ENCODE measurements at regions not wholly inside any gene's neighbourhood (a gene's known extent, or its start where the extent isn't known, plus 50 kb on each side); places are given as distances from the start of the nearest gene placed in this dataset.

DNA sequence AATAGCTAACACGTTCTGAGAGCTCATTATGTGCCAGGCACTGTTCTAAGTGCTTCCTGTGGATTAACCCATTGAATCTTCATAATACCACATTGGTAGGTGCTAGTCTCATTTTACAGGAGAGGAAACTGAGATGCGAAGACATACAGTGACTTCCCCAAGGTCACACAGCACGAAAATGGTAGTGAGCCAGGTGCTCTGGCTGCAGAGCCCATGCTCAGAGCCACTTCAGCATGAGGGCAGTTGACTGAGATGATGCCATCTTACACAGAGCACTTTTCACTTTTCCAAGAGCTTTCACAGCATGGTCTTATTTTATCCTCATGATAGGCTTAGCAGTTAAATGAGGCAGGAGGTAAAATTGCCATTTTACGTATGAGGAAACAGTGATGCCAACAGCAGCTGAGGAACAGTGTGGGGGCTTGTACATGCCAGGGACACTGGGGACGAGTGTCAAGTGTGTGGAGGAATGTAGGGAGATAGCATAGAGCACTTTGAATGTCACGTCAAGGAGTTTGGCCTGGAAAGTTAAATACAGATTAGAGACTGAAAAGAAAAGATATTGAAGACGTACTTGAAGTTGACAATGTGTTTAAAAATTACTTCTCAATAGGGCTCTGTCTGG lies 180.0 kb downstream of the KIF4B start:
- WGBS (ENCODE audit: missing lambda C conversion rate), result 32% methylated on average over 7 of the region's 7 CpGs
- ChIA-PET CTCF (interaction anchor here (0.5 kb wide), 1 partner anchor 1478 kb away, joined by 3 read pairs; no protein-coding TSS in a partner anchor), POLR2A (no interaction called here)
- no peak for TF ChIP-seq HOXB13 (CRISPR knock-in tag; IDR thresholded peaks at IDR 0.05; ENCODE audit: low read depth)
- TF ChIP-seq SREBF2 (IDR thresholded peaks at IDR 0.05), result no peak
- no peak for TF ChIP-seq MAFK (IDR thresholded peaks at IDR 0.05; ENCODE audit: partially characterized antibody)
- no peak for TF ChIP-seq RARB (CRISPR knock-in tag; IDR thresholded peaks at IDR 0.05)
- no peak overlapping the region for H3K4me2 ChIP-seq
- DNase-seq (ENCODE audit: low read depth in 1 of 2, low spot score in 1 of 2) (no peak), ATAC-seq (no peak), FAIRE-seq (no peak)
- no peaks in the 10 kb centered on the region; the same call in 2 of the 3 replicates for H3K9me3 ChIP-seq
- H3K4me3 ChIP-seq, result no peak overlapping the region
- no peak overlapping the region for H3K27ac ChIP-seq
- H3K4me1 ChIP-seq, result no peaks in the 10 kb centered on the region

DNA sequence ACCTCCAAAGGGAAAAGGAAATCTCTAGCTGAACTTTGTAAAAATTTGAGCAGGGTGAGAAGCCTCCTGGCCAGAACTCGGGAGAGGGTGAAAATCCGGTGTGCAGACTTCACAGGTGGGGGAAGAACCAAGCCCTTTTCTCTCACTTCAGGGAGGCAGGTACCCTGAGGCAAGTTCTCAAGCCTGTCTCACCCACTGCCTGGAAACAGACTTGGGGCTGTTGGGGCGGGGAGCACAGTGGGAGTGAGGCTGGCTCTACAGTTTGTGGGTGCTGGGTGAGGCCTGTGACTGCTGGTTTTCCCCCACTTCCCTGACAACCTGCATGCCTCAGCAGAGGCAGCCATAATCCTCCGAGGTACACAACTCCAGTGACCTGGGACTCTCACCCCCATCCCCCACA lies 187.1 kb downstream of the KIF4B start:
- FAIRE-seq (no peak), ATAC-seq (no peak), DNase-seq (ENCODE audit: low read depth in 1 of 2, low spot score in 1 of 2) (no peak)
- 8% methylated on average over 4 of the region's 4 CpGs for WGBS (ENCODE audit: missing lambda C conversion rate)
- Histone ChIP-seq H3K4me3 (no peak overlapping the region), H3K27ac (no peak overlapping the region), H3K9me3 (peaks cover 2% of the 10 kb centered on the region; the same call in 1 of the 3 replicates), H3K4me2 (no peak overlapping the region), H3K4me1 (no peaks in the 10 kb centered on the region)
- CTCF ChIA-PET, result no interaction called here
- TF ChIP-seq TP53 (CRISPR knock-in tag; IDR thresholded peaks at IDR 0.05) (no peak), ESRRA (IDR thresholded peaks at IDR 0.05; ENCODE audit: borderline replicate concordance, low read length) (no peak), RCOR1 (IDR thresholded peaks at IDR 0.05; ENCODE audit: low read depth, low read length) (no peak), RARB (CRISPR knock-in tag; IDR thresholded peaks at IDR 0.05) (no peak), JUN (IDR thresholded peaks at IDR 0.05) (no peak), FOSL2 (IDR thresholded peaks at IDR 0.05) (no peak), FOSL2 (CRISPR knock-in tag; IDR thresholded peaks at IDR 0.05) (no peak), EHMT2 (IDR thresholded peaks at IDR 0.05; ENCODE audit: low read depth) (no peak), SREBF2 (IDR thresholded peaks at IDR 0.05) (no peak), JUNB (IDR thresholded peaks at IDR 0.05) (no peak)
- TF ChIP-seq, protein P1, sequence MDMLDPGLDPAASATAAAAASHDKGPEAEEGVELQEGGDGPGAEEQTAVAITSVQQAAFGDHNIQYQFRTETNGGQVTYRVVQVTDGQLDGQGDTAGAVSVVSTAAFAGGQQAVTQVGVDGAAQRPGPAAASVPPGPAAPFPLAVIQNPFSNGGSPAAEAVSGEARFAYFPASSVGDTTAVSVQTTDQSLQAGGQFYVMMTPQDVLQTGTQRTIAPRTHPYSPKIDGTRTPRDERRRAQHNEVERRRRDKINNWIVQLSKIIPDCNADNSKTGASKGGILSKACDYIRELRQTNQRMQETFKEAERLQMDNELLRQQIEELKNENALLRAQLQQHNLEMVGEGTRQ (IDR thresholded peaks at IDR 0.05), result no peak
- TF ChIP-seq, protein P2, sequence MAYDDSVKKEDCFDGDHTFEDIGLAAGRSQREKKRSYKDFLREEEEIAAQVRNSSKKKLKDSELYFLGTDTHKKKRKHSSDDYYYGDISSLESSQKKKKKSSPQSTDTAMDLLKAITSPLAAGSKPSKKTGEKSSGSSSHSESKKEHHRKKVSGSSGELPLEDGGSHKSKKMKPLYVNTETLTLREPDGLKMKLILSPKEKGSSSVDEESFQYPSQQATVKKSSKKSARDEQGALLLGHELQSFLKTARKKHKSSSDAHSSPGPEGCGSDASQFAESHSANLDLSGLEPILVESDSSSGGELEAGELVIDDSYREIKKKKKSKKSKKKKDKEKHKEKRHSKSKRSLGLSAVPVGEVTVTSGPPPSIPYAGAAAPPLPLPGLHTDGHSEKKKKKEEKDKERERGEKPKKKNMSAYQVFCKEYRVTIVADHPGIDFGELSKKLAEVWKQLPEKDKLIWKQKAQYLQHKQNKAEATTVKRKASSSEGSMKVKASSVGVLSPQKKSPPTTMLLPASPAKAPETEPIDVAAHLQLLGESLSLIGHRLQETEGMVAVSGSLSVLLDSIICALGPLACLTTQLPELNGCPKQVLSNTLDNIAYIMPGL (CRISPR knock-in tag; IDR thresholded peaks at IDR 0.05; ENCODE audit: borderline replicate concordance), result no peak
- TF ChIP-seq, protein P3, sequence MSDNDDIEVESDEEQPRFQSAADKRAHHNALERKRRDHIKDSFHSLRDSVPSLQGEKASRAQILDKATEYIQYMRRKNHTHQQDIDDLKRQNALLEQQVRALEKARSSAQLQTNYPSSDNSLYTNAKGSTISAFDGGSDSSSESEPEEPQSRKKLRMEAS (IDR thresholded peaks at IDR 0.05), result no peak
- POLR2A ChIA-PET, result no interaction called here

DNA sequence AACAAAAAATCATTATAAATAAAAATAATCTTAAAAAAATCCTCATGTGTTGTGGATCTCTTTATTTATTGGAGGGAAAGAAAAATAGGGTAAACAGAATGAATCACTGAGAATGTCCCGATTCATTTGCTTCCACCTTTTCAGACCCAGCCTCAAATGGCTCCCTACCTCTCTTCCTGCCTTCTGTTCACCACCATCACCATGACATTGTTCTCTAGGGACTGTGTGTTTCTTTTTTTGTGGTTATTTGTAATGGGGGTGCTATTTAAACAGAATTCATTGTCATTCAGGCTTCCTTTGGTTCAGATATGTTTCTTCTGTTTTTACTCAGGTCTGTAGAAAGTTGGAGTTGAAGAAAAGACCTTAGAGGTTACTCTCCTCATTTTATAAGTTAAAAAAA lies 198.2 kb downstream of the KIF4B start:
- ATAC-seq, result no peak
- no peak for TF ChIP-seq NPAS2 (CRISPR knock-in tag; IDR thresholded peaks at IDR 0.05; ENCODE audit: borderline replicate concordance)
- TF ChIP-seq ZSCAN20 (CRISPR knock-in tag; IDR thresholded peaks at IDR 0.05), result no peak
- TF ChIP-seq EHF (CRISPR knock-in tag; IDR thresholded peaks at IDR 0.05), result no peak
- no peak for TF ChIP-seq HOXA7 (CRISPR knock-in tag; IDR thresholded peaks at IDR 0.05)
- no peak for TF ChIP-seq MAZ (IDR thresholded peaks at IDR 0.05; ENCODE audit: borderline replicate concordance, low read depth, low read length)
- no peak for TF ChIP-seq JUNB (IDR thresholded peaks at IDR 0.05)
- TF ChIP-seq MAFK (IDR thresholded peaks at IDR 0.05; ENCODE audit: partially characterized antibody), result no peak
- TF ChIP-seq, protein P4, sequence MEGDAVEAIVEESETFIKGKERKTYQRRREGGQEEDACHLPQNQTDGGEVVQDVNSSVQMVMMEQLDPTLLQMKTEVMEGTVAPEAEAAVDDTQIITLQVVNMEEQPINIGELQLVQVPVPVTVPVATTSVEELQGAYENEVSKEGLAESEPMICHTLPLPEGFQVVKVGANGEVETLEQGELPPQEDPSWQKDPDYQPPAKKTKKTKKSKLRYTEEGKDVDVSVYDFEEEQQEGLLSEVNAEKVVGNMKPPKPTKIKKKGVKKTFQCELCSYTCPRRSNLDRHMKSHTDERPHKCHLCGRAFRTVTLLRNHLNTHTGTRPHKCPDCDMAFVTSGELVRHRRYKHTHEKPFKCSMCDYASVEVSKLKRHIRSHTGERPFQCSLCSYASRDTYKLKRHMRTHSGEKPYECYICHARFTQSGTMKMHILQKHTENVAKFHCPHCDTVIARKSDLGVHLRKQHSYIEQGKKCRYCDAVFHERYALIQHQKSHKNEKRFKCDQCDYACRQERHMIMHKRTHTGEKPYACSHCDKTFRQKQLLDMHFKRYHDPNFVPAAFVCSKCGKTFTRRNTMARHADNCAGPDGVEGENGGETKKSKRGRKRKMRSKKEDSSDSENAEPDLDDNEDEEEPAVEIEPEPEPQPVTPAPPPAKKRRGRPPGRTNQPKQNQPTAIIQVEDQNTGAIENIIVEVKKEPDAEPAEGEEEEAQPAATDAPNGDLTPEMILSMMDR (IDR thresholded peaks at IDR 0.05), result no peak
- TF ChIP-seq, protein P5, sequence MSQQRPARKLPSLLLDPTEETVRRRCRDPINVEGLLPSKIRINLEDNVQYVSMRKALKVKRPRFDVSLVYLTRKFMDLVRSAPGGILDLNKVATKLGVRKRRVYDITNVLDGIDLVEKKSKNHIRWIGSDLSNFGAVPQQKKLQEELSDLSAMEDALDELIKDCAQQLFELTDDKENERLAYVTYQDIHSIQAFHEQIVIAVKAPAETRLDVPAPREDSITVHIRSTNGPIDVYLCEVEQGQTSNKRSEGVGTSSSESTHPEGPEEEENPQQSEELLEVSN (IDR thresholded peaks at IDR 0.05; ENCODE audit: borderline replicate concordance, low read depth), result no peak
- H3K4me2 ChIP-seq, result no peak overlapping the region
- H3K4me1 ChIP-seq, result no peaks in the 10 kb centered on the region
- no peak overlapping the region for H3K4me3 ChIP-seq
- no peak for FAIRE-seq
- no peaks in the 10 kb centered on the region for H3K9me3 ChIP-seq
- CTCF ChIA-PET, result interaction anchor here (0.6 kb wide), 1 partner anchor 16 kb away, joined by 3 read pairs; no protein-coding TSS in a partner anchor
- no peak overlapping the region for H3K27ac ChIP-seq
- DNase-seq (ENCODE audit: low read depth in 1 of 2, low spot score in 1 of 2), result no peak
- POLR2A ChIA-PET, result no interaction called here
- 46% methylated on average over 1 of the region's 1 CpG for WGBS (ENCODE audit: missing lambda C conversion rate)

All from A549 (cell line).